Coronary artery (tissue), 2 donors: ENCODE measurements at regions not wholly inside any gene's neighbourhood (a gene's known extent, or its start where the extent isn't known, plus 50 kb on each side); places are given as distances from the start of the nearest gene placed in this dataset.
"Not testable (repeated sequence)": the region's sequence is repeated elsewhere in the genome, so short reads cannot be mapped to it uniquely, and the experiment has no call there.

Experiments used
- DNase-seq: peaks from one replicate; pipeline ENCODE4 v3.0.0-alpha.2; 2017; ENCODE audit warnings: low spot score
- H3K27ac ChIP-seq, 2 donors: fragments of 200-600 bp; sonication (generic); one replicate each; pipeline ENCODE4 v1.5.1; 2016 to 2019
- H3K4me3 ChIP-seq: fragments of 200-600 bp; sonication (generic); 2 replicates; pipeline ENCODE4 v1.5.1; 2016; ENCODE audit warnings: mild to moderate bottlenecking, moderate library complexity
- TF ChIP-seq, protein P1 (sequence below): fragments of 200-600 bp; sonication (generic); IDR thresholded peaks from one replicate; pipeline ENCODE4 v1.5.1; 2019; ENCODE audit warnings: antibody characterized with exemption

DNA sequence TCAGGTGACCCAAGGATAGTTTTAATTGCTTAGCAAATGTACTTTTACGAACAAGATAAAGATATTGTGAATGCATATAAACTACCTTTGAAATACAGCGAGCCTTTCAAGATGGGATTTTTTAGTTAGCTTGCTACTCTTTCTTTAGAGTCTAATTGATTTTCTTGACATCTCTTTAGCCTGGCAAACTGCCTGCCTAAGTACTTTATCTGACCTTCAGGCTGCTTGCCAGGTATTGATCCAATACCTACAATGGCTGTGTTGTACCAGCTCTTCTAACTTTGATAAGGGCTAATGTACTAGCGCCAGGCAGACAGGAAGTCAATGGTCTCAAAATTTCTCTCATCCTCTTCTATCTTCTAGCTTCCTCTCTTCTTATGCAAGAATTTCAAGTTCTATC is 414.4 kb upstream of the ACVR2A start:
- no peak overlapping the region for H3K4me3 ChIP-seq
- no peak overlapping the region for H3K27ac ChIP-seq
- DNase-seq: no peak
- TF ChIP-seq, protein P1, sequence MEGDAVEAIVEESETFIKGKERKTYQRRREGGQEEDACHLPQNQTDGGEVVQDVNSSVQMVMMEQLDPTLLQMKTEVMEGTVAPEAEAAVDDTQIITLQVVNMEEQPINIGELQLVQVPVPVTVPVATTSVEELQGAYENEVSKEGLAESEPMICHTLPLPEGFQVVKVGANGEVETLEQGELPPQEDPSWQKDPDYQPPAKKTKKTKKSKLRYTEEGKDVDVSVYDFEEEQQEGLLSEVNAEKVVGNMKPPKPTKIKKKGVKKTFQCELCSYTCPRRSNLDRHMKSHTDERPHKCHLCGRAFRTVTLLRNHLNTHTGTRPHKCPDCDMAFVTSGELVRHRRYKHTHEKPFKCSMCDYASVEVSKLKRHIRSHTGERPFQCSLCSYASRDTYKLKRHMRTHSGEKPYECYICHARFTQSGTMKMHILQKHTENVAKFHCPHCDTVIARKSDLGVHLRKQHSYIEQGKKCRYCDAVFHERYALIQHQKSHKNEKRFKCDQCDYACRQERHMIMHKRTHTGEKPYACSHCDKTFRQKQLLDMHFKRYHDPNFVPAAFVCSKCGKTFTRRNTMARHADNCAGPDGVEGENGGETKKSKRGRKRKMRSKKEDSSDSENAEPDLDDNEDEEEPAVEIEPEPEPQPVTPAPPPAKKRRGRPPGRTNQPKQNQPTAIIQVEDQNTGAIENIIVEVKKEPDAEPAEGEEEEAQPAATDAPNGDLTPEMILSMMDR: no peak

DNA sequence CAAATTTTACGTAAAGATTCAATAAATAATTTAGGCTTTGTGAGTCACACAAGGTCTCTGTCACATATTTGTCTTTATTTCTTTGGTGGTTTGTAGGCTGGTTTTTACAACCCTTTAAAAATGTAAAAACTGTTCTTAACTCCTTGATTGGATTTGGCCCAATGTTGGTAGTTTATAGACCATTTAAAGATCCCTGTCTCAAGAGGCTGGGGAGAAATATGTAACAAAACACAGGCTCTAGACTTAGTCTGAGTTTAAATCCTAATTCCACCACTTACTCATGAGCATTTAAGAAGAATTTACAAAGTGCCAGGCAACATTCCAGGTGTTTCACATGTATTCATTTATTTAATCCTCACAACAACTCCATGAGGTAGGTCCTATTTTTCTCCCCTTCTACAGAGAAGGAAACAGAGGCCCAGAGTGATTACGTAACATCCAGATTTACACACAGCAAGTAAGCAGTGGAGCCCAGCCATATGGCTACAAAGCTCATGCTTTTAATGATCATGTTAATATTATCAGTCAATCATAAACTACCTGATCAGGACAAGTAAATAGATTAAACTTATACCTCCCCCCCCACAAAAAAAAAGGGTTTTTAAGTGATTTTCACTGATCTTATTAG is 416.6 kb upstream of the ACVR2A start:
- DNase-seq: no peak
- no peak overlapping the region for H3K27ac ChIP-seq
- no peak overlapping the region for H3K4me3 ChIP-seq
- TF ChIP-seq, protein P1: no peak

DNA sequence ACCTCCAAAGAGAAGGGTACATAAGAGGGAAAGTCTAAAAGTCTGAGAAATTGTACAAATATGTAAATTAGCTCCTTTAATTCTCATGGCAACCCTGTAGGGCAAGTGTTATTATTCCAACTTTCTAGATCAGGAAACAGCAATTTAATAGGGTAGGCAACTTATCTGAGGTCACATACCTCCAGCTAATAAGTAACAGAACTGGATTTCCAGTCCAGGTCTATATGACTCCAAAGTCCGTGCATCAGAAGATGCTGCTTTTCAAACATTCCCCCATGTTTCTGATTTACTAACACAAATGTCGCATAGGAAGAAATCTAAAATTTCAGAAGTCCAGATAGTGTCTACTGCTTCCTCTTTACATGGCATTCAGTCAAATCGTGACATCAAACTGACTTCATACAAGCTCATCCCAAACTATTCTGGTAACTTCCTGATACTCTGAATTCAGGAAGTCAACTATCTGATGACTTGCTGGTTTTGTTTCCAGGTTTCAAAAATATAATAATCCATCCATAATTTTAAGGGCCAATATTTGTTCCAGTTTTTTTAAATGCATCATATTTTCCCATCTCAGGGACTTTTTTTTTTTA is 419.3 kb upstream of the ACVR2A start:
- H3K4me3 ChIP-seq: no peak overlapping the region
- no peak for DNase-seq
- H3K27ac ChIP-seq: no peak overlapping the region
- TF ChIP-seq, protein P1: no peak

DNA sequence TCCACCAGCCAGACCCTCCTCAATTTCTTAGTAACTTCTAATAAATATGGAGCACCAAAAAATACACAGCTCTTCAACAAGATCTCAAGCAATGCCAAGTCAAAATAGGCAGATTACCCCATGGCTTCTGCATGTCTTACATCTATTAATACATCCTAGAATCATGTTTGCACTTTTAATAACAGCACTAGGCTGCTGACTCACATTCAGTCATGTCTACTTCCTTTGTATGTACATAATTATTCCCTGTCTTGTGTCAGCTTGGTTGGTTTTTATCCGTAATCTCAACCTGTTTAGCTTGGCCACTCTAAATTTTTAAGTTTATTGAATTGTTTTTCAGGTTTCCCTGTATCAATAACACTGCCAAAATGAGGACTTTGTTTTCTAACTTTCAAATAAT is 420.1 kb upstream of the ACVR2A start:
- no peak for DNase-seq
- no peak overlapping the region for H3K4me3 ChIP-seq
- no peak overlapping the region for H3K27ac ChIP-seq
- TF ChIP-seq, protein P1: no peak

DNA sequence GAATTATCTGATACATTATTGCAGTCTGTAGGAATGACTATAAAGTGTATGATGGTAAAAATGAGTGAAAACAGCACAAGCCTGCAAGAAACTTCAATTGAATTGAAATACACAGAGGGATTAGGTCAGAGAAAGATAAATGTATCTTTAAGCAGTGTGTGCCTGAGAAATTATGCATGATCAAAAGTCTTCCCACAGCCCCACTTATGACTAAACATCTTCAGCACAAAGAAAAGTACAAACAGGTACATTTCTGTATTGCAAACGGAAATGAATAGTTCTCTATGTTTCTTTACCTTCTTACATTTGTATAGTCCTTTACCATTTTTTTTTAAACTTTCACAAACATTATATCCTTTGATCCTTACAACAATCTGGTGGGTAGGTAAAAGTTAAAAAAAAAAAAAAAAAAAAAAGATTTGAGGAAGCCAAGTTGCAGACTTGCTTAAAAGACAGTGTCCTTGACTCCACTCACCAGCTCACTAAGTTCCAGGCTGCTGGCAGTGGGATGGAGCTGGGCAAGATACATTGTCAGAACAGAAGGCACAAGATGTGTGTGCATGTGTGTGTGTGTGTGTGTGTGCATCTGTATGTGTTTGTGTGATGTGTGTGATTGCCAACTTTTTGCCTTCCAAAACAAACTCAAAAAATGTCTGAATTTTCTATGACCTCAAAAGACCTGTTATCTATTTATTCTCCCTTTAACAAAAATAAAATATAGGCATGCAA is 423.7 kb upstream of the ACVR2A start:
- no peak for DNase-seq
- H3K27ac ChIP-seq: no peak overlapping the region
- H3K4me3 ChIP-seq: no peak overlapping the region
- TF ChIP-seq, protein P1: no peak

DNA sequence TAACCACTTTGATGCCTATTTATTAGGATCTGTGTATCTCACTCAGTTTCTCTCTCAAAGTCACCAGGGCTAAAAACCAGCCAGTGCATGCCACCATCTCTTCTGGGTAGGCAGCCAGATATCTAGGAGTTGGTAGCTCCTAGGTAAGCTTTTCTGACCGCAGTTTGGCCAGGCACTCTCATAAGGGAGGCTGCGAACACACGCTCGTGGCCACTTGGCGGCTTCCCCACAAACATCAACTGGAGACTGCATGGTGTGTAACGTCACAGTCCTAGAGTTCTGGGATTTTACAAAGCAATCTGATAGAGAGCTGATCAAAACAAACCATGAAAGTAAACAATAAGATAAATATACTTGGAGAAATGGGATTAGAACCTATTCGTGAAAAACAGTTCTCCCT is 424.3 kb upstream of the ACVR2A start:
- TF ChIP-seq, protein P1: no peak
- DNase-seq: no peak
- Histone ChIP-seq H3K4me3 (no peak overlapping the region), H3K27ac (no peak overlapping the region)

DNA sequence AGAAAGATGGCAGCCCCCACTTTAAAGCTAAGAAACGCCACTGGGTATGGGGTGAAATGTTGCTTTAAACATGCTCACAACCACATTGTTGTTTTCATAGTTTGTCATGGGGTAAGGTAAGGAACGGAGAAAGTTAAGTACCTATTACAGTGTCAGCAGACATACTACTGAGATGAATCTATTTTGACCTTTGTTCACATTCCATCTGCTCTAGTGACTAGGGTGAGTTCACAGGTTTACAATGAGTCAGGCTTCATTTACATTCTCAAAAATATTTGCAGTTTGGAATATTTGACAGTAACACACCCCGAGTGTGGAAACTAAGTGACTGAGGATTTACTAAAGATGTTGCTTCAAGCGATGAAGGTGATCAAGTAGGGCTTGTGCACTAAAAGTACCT is 428.7 kb upstream of the ACVR2A start:
- DNase-seq: no peak
- TF ChIP-seq, protein P1: no peak
- Histone ChIP-seq H3K27ac (no peak overlapping the region), H3K4me3 (no peak overlapping the region)

DNA sequence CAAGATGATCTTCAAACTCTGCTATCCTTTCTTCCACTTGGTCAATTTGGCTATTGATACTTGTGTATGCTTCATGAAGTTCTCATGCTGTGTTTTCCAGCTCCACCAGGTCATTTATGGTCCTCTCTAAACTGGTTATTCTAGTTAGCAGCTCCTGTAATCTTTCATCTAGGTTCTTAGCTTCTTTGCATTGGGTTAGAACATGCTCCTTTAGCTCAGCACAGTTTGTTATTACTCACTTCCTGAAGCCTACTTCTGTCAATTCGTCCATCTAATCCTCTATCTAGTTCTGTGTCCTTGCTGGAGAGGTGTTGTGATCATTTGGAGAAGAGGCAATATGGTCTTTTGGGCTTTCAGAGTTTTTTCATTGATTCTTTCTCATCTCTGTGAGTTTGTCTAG is 430.2 kb upstream of the ACVR2A start:
- not testable (repeated sequence) for H3K4me3 ChIP-seq, DNase-seq, H3K27ac ChIP-seq
